ENCODE measurements at regions not wholly inside any gene's neighbourhood (a gene's known extent, or its start where the extent isn't known, plus 50 kb on each side); places are given as distances from the start of the nearest gene placed in this dataset.

DNA sequence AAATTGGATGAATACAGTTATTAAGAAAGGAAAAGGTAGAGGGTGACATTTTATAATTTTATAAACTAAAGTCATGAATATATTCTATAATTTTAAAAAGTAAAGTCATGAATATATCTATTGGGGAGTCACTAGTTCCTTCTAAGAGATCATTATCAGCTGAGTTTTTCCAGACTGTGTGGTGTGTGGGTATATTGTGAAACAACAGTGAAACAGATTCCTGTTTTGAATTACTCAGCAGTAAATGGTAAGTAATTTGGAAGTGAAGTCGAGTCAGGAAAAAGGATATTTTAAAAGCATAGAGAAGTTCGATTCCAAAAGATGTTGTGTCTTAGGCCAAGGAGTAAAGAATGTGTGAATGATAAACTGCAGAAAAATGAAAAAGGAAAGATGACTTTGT is 1018.2 kb upstream of the NXPH2 start:
- TF ChIP-seq YY1 (IDR thresholded peaks at IDR 0.05; ENCODE audit: low read depth) (no peak), EP300 (IDR thresholded peaks at IDR 0.05; ENCODE audit: borderline replicate concordance) (no peak), TEAD4 (IDR thresholded peaks at IDR 0.05) (no peak), NFIC (IDR thresholded peaks at IDR 0.05) (no peak), RAD21 (IDR thresholded peaks at IDR 0.05; ENCODE audit: low read depth) (no peak), CEBPB (IDR thresholded peaks at IDR 0.05) (no peak), FOXM1 (IDR thresholded peaks at IDR 0.05; ENCODE audit: borderline replicate concordance, low read depth) (no peak), TAF1 (IDR thresholded peaks at IDR 0.05; ENCODE audit: low read depth) (no peak), TCF12 (IDR thresholded peaks at IDR 0.05; ENCODE audit: low read depth) (no peak), ZBTB7A (IDR thresholded peaks at IDR 0.05; ENCODE audit: low read depth) (no peak), CREB1 (IDR thresholded peaks at IDR 0.05; ENCODE audit: low read depth) (no peak)
- TF ChIP-seq, protein P1, sequence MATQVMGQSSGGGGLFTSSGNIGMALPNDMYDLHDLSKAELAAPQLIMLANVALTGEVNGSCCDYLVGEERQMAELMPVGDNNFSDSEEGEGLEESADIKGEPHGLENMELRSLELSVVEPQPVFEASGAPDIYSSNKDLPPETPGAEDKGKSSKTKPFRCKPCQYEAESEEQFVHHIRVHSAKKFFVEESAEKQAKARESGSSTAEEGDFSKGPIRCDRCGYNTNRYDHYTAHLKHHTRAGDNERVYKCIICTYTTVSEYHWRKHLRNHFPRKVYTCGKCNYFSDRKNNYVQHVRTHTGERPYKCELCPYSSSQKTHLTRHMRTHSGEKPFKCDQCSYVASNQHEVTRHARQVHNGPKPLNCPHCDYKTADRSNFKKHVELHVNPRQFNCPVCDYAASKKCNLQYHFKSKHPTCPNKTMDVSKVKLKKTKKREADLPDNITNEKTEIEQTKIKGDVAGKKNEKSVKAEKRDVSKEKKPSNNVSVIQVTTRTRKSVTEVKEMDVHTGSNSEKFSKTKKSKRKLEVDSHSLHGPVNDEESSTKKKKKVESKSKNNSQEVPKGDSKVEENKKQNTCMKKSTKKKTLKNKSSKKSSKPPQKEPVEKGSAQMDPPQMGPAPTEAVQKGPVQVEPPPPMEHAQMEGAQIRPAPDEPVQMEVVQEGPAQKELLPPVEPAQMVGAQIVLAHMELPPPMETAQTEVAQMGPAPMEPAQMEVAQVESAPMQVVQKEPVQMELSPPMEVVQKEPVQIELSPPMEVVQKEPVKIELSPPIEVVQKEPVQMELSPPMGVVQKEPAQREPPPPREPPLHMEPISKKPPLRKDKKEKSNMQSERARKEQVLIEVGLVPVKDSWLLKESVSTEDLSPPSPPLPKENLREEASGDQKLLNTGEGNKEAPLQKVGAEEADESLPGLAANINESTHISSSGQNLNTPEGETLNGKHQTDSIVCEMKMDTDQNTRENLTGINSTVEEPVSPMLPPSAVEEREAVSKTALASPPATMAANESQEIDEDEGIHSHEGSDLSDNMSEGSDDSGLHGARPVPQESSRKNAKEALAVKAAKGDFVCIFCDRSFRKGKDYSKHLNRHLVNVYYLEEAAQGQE (IDR thresholded peaks at IDR 0.05; ENCODE audit: low read depth) = no peak
- TF ChIP-seq, protein P2, sequence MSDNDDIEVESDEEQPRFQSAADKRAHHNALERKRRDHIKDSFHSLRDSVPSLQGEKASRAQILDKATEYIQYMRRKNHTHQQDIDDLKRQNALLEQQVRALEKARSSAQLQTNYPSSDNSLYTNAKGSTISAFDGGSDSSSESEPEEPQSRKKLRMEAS (IDR thresholded peaks at IDR 0.05) = no peak

Data from Ishikawa (cell line).